Stimulated activated CD4-positive, alpha-beta T cell treated with anti-CD3 and anti-CD28 coated beads, Interleukin-15, amount 100 ng/mL, for 48 hours (primary cell): ENCODE measurements at regions not wholly inside any gene's neighbourhood (a gene's known extent, or its start where the extent isn't known, plus 50 kb on each side); places are given as distances from the start of the nearest gene placed in this dataset.
"Not testable (repeated sequence)": the region's sequence is repeated elsewhere in the genome, so short reads cannot be mapped to it uniquely, and the experiment has no call there.

Experiments used
- DNase-seq, 2 donors: peaks; one replicate each; pipeline ENCODE4 v3.0.0-alpha.2; 2020; ENCODE audit warnings: low read depth in 2 of 2

- DNase-seq, result no peak
Measured at GRCh38 chr2:61774351-61774750, 79.5 kb downstream of the FAM161A start.

- DNase-seq, result no peak
Measured at GRCh38 chr2:61771904-61772845, 81.7 kb downstream of the FAM161A start.

- DNase-seq, result no peak
Measured at GRCh38 chr2:61770746-61771145, 83.1 kb downstream of the FAM161A start.

- DNase-seq, result no peak
Measured at GRCh38 chr2:61770298-61770697, 83.6 kb downstream of the FAM161A start.

GRCh38 chr2:61769093-61769675, 84.7 kb downstream of the FAM161A start:
- DNase-seq, result no peak

GRCh38 chr2:61764035-61764800, 89.6 kb downstream of the FAM161A start:
- peak; percentile 95 to 96 for DNase-seq

GRCh38 chr2:61763605-61764034, 90.2 kb downstream of the FAM161A start:
- DNase-seq, result no peak

- DNase-seq, result peak in 1 of 2 donors; percentile 18
Measured at GRCh38 chr2:61762292-61762691, 91.6 kb downstream of the FAM161A start.

GRCh38 chr2:61759718-61760117, 94.1 kb downstream of the FAM161A start:
- no peak for DNase-seq

- DNase-seq, result no peak
Measured at GRCh38 chr2:61759005-61759404, 94.9 kb downstream of the FAM161A start.

- no peak for DNase-seq
Measured at GRCh38 chr2:61758159-61758558, 95.7 kb downstream of the FAM161A start.

- DNase-seq, result no peak
Measured at GRCh38 chr2:61753512-61753911, 100.3 kb downstream of the FAM161A start.

- no peak for DNase-seq
Measured at GRCh38 chr2:61750624-61751023, 103.2 kb downstream of the FAM161A start.

- no peak for DNase-seq
Measured at GRCh38 chr2:61742955-61743354, 110.9 kb downstream of the FAM161A start.

GRCh38 chr2:61737841-61738240, 116.0 kb downstream of the FAM161A start:
- DNase-seq, result no peak

GRCh38 chr2:61736953-61737352, 116.9 kb downstream of the FAM161A start:
- no peak for DNase-seq

- DNase-seq, result no peak
Measured at GRCh38 chr2:61733563-61733962, 120.3 kb downstream of the FAM161A start.

GRCh38 chr2:61732787-61733186, 121.1 kb downstream of the FAM161A start:
- no peak for DNase-seq

GRCh38 chr2:61727746-61728145, 126.1 kb downstream of the FAM161A start:
- no peak for DNase-seq

- no peak for DNase-seq
Measured at GRCh38 chr2:61726456-61727209, 127.2 kb downstream of the FAM161A start.

GRCh38 chr2:61723364-61723763, 130.5 kb downstream of the FAM161A start:
- not testable (repeated sequence) for DNase-seq

- DNase-seq, result no peak
Measured at GRCh38 chr2:61722800-61723199, 131.1 kb downstream of the FAM161A start.
